Lower lobe of right lung (tissue), 2 donors: ENCODE measurements at regions not wholly inside any gene's neighbourhood (a gene's known extent, or its start where the extent isn't known, plus 50 kb on each side); places are given as distances from the start of the nearest gene placed in this dataset.

Source experiments
- ATAC-seq, 2 donors: fragments of 200-7000 bp; cut with Tn5 transposase; one replicate each; pipeline ENCODE4 v1.9.1; 2020 to 2022; ENCODE audit warnings: mild to moderate bottlenecking in 2 of 2, moderate library complexity in 2 of 2
- DNase-seq: peaks from one replicate; pipeline ENCODE4 v3.0.0-alpha.2; 2020
- H3K27ac ChIP-seq: fragments of 200-600 bp; one replicate; pipeline ENCODE4 v1.8.0; 2022
- H3K27me3 ChIP-seq: fragments of 200-600 bp; one replicate; pipeline ENCODE4 v1.8.0; 2022; ENCODE audit warnings: low read depth
- H3K36me3 ChIP-seq: fragments of 200-600 bp; one replicate; pipeline ENCODE4 v1.8.0; 2022; ENCODE audit warnings: mild to moderate bottlenecking
- H3K4me1 ChIP-seq: fragments of 200-600 bp; one replicate; pipeline ENCODE4 v1.8.0; 2022
- H3K4me3 ChIP-seq: fragments of 200-600 bp; one replicate; pipeline ENCODE4 v1.8.0; 2022; ENCODE audit warnings: mild to moderate bottlenecking
- H3K9me3 ChIP-seq: fragments of 200-600 bp; one replicate; pipeline ENCODE4 v1.8.0; 2022
- CTCF ChIP-seq: fragments of 200-600 bp; IDR thresholded peaks from one replicate; pipeline ENCODE4 v1.8.0; 2022; ENCODE audit warnings: antibody characterized with exemption, mild to moderate bottlenecking
- intact Hi-C: fragments of 100-400 bp; cut with DNase I; formaldehyde crosslinking; loops from one replicate; pipeline ENCODE4 v1.11.0; 2022
- donor health status: DM: no; HTN: yes; CAD: no; lungs with severe emphysema.

- Histone ChIP-seq H3K27ac (no peak overlapping the region), H3K4me1 (no peaks in the 10 kb centered on the region), H3K4me3 (no peak overlapping the region), H3K9me3 (no peaks in the 10 kb centered on the region), H3K36me3 (no peaks in the 10 kb centered on the region), H3K27me3 (no peaks in the 10 kb centered on the region)
- DNase-seq (no peak), ATAC-seq (no peak)
- intact Hi-C loops, result no loop called here
- no peak for TF ChIP-seq CTCF
These were observed 710.3 kb downstream of the AACS start for GRCh38 chr12:125775507-125775906.

DNA sequence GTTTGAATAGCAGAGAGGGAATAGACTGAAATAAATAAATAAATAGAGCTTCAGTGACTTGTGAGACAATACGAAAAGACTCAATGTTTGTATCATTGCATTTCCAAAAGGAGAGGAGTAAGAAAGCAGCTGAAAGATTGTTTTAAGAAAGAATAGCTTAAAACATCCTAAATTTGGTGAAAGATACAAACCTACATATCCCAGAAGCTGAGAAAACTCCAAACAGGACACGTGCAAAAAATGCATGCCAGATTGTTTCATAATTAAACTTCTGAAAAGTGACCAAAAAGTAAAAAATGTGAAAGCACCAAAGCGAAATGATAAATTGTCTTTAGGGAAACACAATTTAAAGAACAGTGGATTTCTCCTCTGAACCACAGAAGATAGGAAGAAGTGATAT is 711.0 kb downstream of the AACS start:
- Histone ChIP-seq H3K36me3 (no peaks in the 10 kb centered on the region), H3K9me3 (no peaks in the 10 kb centered on the region), H3K4me1 (no peaks in the 10 kb centered on the region), H3K4me3 (no peak overlapping the region), H3K27me3 (no peaks in the 10 kb centered on the region), H3K27ac (no peak overlapping the region)
- ATAC-seq, result no peak
- no peak for DNase-seq
- intact Hi-C loops, result no loop called here
- no peak for TF ChIP-seq CTCF

DNA sequence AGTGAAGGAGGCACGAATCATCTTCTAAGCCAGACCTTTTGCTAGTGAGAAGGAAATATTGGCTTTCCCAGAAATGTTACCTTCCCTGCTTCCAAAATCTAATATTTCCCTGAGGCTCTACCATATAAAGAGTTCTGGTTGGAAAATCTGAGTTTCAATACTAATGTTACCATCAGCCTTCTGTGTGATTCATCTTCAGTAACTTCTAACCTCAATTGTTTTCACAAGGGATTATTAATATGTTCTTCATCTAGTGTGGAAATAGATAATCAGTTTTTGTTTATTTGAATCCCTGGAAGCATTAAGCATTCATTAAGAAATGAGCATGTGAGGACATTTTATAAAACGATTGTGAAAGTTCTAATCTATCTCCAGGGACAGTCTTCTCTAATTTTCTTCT is 720.9 kb downstream of the AACS start:
- no peaks in the 10 kb centered on the region for H3K36me3 ChIP-seq
- intact Hi-C loops, result no loop called here
- ATAC-seq (no peak), DNase-seq (no peak)
- H3K27me3 ChIP-seq, result no peaks in the 10 kb centered on the region
- H3K4me1 ChIP-seq, result no peaks in the 10 kb centered on the region
- TF ChIP-seq CTCF, result no peak
- no peak overlapping the region for H3K27ac ChIP-seq
- H3K9me3 ChIP-seq, result no peaks in the 10 kb centered on the region
- no peak overlapping the region for H3K4me3 ChIP-seq

GRCh38 chr12:125794401-125794800 is 729.2 kb downstream of the AACS start:
- no peaks in the 10 kb centered on the region for H3K4me1 ChIP-seq
- no peak overlapping the region for H3K4me3 ChIP-seq
- TF ChIP-seq CTCF, result no peak
- ATAC-seq (no peak), DNase-seq (no peak)
- H3K27me3 ChIP-seq, result no peaks in the 10 kb centered on the region
- no peaks in the 10 kb centered on the region for H3K36me3 ChIP-seq
- intact Hi-C loops, result no loop called here
- no peaks in the 10 kb centered on the region for H3K9me3 ChIP-seq
- H3K27ac ChIP-seq, result no peak overlapping the region

DNA sequence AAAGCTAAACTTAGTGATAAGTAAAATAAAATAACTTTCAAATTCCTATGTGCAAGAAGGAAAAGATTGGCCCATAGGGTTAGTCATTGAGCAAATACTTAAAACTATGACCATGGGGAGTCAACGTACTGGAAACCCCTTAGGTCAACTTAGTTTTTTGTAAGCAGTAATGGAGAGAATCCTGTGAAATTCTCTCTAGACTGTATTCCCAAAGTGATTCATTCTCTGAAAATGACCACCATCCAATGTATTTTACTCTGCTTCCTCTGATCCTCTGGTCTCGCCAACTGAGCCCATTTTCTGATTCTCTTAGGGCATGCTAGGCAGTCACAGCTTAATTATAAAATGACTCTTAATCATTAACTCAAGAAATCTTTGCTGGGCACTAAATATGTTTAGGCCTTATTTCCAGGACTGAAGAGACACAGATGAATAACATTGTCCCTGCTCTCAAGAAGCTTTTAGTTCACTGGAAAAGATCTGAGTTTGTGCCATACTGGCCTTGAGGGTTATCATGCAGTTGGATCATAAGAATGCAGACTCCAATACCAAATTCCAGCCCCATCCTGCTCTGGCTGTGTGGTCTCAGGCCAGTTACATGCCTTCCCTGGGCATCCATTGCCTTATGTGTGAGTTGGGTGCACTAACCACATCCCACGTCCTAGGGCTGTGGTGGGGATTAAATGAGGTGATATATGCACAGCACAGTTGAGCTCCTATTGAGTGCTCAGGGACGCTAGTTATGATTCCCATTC is 732.4 kb downstream of the AACS start:
- no peak for ATAC-seq

More for the DNA sequence above, 732.4 kb downstream of the AACS start:
- Histone ChIP-seq H3K27me3 (no peaks in the 10 kb centered on the region), H3K36me3 (no peaks in the 10 kb centered on the region), H3K4me3 (no peak overlapping the region), H3K9me3 (no peaks in the 10 kb centered on the region), H3K27ac (no peak overlapping the region), H3K4me1 (no peaks in the 10 kb centered on the region)
- intact Hi-C loops, result no loop called here
- TF ChIP-seq CTCF, result no peak
- DNase-seq, result no peak
